ENCODE measurements at regions not wholly inside any gene's neighbourhood (a gene's known extent, or its start where the extent isn't known, plus 50 kb on each side); places are given as distances from the start of the nearest gene placed in this dataset.

DNA sequence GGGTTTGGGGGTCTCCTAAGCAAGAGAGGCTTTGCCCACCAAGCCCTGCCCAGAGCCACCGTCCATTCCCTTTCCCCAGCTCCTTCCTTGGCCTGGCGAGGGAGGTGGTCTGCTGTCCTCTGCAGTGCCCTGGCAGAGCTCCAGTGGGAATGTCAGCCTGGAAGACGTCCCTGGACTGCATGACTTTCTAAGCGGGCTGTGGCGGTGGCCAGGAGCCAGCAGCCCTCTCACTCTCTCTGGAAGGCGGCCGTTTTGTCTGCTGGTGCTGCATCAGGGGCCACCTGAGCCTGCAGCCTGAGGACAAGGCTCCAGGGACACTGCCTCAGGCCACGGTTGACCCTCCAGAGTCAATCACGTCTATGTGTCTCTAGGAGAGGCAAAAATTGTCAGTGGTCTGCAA, 271.0 kb downstream of the SKAP2 start:
- no peak for DNase-seq (ENCODE audit: low spot score)
- TF ChIP-seq JUND (IDR thresholded peaks at IDR 0.05) (no peak), YY1 (IDR thresholded peaks at IDR 0.05) (no peak), FOXA1 (IDR thresholded peaks at IDR 0.05) (no peak), GABPA (IDR thresholded peaks at IDR 0.05 in 1 of 2, conservative IDR thresholded peaks at IDR 0.05 in 1 of 2) (no peak)
- TF ChIP-seq, protein P1, sequence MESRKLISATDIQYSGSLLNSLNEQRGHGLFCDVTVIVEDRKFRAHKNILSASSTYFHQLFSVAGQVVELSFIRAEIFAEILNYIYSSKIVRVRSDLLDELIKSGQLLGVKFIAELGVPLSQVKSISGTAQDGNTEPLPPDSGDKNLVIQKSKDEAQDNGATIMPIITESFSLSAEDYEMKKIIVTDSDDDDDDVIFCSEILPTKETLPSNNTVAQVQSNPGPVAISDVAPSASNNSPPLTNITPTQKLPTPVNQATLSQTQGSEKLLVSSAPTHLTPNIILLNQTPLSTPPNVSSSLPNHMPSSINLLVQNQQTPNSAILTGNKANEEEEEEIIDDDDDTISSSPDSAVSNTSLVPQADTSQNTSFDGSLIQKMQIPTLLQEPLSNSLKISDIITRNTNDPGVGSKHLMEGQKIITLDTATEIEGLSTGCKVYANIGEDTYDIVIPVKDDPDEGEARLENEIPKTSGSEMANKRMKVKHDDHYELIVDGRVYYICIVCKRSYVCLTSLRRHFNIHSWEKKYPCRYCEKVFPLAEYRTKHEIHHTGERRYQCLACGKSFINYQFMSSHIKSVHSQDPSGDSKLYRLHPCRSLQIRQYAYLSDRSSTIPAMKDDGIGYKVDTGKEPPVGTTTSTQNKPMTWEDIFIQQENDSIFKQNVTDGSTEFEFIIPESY (IDR thresholded peaks at IDR 0.05): no peak

DNA sequence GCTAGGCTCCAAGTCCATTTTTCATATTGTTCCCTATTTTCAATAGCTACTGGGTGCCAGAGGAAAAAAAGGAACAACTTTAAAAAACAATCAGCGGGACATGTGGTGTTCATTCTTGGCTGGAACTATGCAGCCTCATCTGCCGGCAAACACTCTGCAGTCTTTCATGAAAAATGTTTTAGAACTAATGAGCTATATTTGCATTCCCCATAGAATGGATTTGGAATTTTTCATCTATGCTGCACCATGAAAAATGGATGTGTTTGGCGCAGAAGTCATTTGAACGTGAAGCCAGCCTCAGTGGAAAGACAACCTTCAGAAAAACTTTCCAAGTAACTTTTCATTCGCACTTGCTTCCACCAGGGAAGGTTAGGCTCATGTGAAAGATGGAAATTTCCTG, 270.5 kb downstream of the SKAP2 start:
- WGBS: 80% methylated on average over 5 of the region's 5 CpGs
- TF ChIP-seq HNF4A (conservative IDR thresholded peaks at IDR 0.05) (no peak), RXRA (IDR thresholded peaks at IDR 0.05) (no peak), GABPA (IDR thresholded peaks at IDR 0.05 in 1 of 2, conservative IDR thresholded peaks at IDR 0.05 in 1 of 2) (no peak), SP1 (IDR thresholded peaks at IDR 0.05) (no peak), TAF1 (conservative IDR thresholded peaks at IDR 0.05) (no peak), JUND (IDR thresholded peaks at IDR 0.05) (no peak), EGR1 (IDR thresholded peaks at IDR 0.05; ENCODE audit: low read depth in 2 of 2) (no peak), HNF4G (IDR thresholded peaks at IDR 0.05) (no peak), RAD21 (IDR thresholded peaks at IDR 0.05) (no peak), FOXA2 (IDR thresholded peaks at IDR 0.05) (no peak), YY1 (IDR thresholded peaks at IDR 0.05) (no peak), FOXA1 (IDR thresholded peaks at IDR 0.05) (no peak), NR2F2 (IDR thresholded peaks at IDR 0.05) (no peak)
- TF ChIP-seq, protein P2, sequence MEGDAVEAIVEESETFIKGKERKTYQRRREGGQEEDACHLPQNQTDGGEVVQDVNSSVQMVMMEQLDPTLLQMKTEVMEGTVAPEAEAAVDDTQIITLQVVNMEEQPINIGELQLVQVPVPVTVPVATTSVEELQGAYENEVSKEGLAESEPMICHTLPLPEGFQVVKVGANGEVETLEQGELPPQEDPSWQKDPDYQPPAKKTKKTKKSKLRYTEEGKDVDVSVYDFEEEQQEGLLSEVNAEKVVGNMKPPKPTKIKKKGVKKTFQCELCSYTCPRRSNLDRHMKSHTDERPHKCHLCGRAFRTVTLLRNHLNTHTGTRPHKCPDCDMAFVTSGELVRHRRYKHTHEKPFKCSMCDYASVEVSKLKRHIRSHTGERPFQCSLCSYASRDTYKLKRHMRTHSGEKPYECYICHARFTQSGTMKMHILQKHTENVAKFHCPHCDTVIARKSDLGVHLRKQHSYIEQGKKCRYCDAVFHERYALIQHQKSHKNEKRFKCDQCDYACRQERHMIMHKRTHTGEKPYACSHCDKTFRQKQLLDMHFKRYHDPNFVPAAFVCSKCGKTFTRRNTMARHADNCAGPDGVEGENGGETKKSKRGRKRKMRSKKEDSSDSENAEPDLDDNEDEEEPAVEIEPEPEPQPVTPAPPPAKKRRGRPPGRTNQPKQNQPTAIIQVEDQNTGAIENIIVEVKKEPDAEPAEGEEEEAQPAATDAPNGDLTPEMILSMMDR (IDR thresholded peaks at IDR 0.05; ENCODE audit: low read depth, low read length, missing input control): no peak
- TF ChIP-seq, protein P3, sequence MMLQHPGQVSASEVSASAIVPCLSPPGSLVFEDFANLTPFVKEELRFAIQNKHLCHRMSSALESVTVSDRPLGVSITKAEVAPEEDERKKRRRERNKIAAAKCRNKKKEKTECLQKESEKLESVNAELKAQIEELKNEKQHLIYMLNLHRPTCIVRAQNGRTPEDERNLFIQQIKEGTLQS (IDR thresholded peaks at IDR 0.05): no peak
- TF ChIP-seq, protein P4, sequence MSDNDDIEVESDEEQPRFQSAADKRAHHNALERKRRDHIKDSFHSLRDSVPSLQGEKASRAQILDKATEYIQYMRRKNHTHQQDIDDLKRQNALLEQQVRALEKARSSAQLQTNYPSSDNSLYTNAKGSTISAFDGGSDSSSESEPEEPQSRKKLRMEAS (IDR thresholded peaks at IDR 0.05): no peak
- TF ChIP-seq, protein P5, sequence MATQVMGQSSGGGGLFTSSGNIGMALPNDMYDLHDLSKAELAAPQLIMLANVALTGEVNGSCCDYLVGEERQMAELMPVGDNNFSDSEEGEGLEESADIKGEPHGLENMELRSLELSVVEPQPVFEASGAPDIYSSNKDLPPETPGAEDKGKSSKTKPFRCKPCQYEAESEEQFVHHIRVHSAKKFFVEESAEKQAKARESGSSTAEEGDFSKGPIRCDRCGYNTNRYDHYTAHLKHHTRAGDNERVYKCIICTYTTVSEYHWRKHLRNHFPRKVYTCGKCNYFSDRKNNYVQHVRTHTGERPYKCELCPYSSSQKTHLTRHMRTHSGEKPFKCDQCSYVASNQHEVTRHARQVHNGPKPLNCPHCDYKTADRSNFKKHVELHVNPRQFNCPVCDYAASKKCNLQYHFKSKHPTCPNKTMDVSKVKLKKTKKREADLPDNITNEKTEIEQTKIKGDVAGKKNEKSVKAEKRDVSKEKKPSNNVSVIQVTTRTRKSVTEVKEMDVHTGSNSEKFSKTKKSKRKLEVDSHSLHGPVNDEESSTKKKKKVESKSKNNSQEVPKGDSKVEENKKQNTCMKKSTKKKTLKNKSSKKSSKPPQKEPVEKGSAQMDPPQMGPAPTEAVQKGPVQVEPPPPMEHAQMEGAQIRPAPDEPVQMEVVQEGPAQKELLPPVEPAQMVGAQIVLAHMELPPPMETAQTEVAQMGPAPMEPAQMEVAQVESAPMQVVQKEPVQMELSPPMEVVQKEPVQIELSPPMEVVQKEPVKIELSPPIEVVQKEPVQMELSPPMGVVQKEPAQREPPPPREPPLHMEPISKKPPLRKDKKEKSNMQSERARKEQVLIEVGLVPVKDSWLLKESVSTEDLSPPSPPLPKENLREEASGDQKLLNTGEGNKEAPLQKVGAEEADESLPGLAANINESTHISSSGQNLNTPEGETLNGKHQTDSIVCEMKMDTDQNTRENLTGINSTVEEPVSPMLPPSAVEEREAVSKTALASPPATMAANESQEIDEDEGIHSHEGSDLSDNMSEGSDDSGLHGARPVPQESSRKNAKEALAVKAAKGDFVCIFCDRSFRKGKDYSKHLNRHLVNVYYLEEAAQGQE (IDR thresholded peaks at IDR 0.05): no peak
- TF ChIP-seq, protein P1 (IDR thresholded peaks at IDR 0.05): no peak
- Histone ChIP-seq H3K4me1 (ENCODE audit: control insufficient read depth in 4 of 4, insufficient read depth in 4 of 4, low read length in 3 of 4) (no peaks in the 10 kb centered on the region), H3K27ac (ENCODE audit: low read depth in 1 of 2, low read length in 2 of 2) (no peak overlapping the region), H3K36me3 (ENCODE audit: control insufficient read depth in 4 of 4, insufficient read depth in 3 of 4, low read depth in 1 of 4, low read length in 3 of 4) (no peaks in the 10 kb centered on the region), H3K9ac (ENCODE audit: low read depth in 1 of 2, low read length in 2 of 2) (no peak overlapping the region), H3K27me3 (ENCODE audit: control insufficient read depth in 4 of 4, insufficient read depth in 4 of 4, low read length in 3 of 4) (no peaks in the 10 kb centered on the region), H3K9me3 (ENCODE audit: control insufficient read depth in 4 of 4, low read length in 3 of 4) (no peaks in the 10 kb centered on the region), H3K4me3 (ENCODE audit: low read depth in 1 of 3, low read length in 3 of 3) (no peak overlapping the region)
- no peak for DNase-seq (ENCODE audit: low spot score)

More for the DNA sequence above, 271.0 kb downstream of the SKAP2 start:
- Histone ChIP-seq H3K27me3 (ENCODE audit: control insufficient read depth in 4 of 4, insufficient read depth in 4 of 4, low read length in 3 of 4) (no peaks in the 10 kb centered on the region), H3K9me3 (ENCODE audit: control insufficient read depth in 4 of 4, low read length in 3 of 4) (no peaks in the 10 kb centered on the region), H3K9ac (ENCODE audit: low read depth in 1 of 2, low read length in 2 of 2) (no peak overlapping the region), H3K36me3 (ENCODE audit: control insufficient read depth in 4 of 4, insufficient read depth in 3 of 4, low read depth in 1 of 4, low read length in 3 of 4) (no peaks in the 10 kb centered on the region), H3K27ac (ENCODE audit: low read depth in 1 of 2, low read length in 2 of 2) (no peak overlapping the region), H3K4me3 (ENCODE audit: low read depth in 1 of 3, low read length in 3 of 3) (no peak overlapping the region), H3K4me1 (ENCODE audit: control insufficient read depth in 4 of 4, insufficient read depth in 4 of 4, low read length in 3 of 4) (no peaks in the 10 kb centered on the region)
- 67% methylated on average over 9 of the region's 9 CpGs for WGBS
